Stimulated activated CD4-positive, alpha-beta T cell treated with anti-CD3 and anti-CD28 coated beads, Interleukin-1b, Interleukin-23, amount 100 ng/mL, for 1 hour (primary cell): ENCODE measurements at regions not wholly inside any gene's neighbourhood (a gene's known extent, or its start where the extent isn't known, plus 50 kb on each side); places are given as distances from the start of the nearest gene placed in this dataset.
"Not testable (repeated sequence)": the region's sequence is repeated elsewhere in the genome, so short reads cannot be mapped to it uniquely, and the experiment has no call there.

Experiments
- DNase-seq, 2 donors: peaks; one replicate each; pipeline ENCODE4 v3.0.0-alpha.2; 2020; ENCODE audit warnings: low read depth in 2 of 2

DNA sequence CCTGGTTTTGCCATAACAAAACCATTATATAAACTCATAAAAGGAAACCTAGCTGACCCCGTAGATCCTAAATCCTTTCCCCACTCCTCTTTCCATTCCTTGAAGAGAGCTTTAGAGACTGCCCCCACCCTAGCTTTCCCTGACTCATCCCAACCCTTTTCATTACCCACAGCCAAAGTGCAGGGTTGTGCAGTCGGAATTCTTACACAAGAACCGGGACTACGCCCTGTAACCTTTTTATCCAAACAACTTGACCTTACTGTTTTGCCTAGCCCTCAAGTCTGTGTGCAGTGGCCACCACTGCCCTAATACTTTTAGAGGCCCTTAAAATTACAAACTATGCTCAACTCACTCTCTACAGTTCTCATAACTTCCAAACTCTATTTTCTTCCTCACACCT is 116.0 kb upstream of the PTPN13 start:
- not testable (repeated sequence) for DNase-seq

GRCh38 chr4:86481440-86481839 is 112.7 kb upstream of the PTPN13 start:
- DNase-seq = no peak

GRCh38 chr4:86482306-86483172 is 111.6 kb upstream of the PTPN13 start:
- no peak for DNase-seq

- no peak for DNase-seq
These were observed 111.0 kb upstream of the PTPN13 start for GRCh38 chr4:86483173-86483490.

- DNase-seq = no peak
These were observed 110.3 kb upstream of the PTPN13 start for GRCh38 chr4:86483773-86484172.

- no peak for DNase-seq
These were observed 109.9 kb upstream of the PTPN13 start for GRCh38 chr4:86484241-86484640.

DNA sequence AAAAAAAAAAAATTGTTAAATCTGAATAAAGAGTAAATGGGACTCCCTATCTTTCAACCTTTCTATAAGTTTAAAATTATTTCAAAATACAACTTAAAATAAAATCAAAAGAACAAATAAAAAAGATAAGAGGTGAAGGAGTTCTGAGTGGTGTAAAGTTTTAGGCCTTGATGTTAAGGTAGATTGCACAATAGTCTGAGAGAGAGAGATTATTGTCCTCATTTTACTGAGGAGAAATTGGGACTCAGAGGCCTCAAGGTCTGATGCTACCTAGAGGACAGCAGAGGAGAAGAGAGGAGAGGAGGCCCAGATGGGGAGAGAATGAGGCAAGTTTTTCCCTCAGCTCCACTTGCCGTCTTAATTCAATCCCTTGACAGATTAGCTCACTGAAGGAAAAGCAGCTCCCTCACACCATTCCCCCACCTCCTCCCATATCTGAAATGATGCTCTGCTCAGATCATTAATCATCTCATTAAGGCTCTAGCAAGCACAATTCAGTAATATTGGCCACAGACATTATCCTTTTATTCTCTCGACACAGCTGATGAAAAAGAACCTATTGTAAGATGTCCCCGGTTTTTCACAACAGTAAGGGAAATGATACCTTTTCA is 106.3 kb upstream of the PTPN13 start:
- no peak for DNase-seq

- no peak for DNase-seq
These were observed 100.7 kb upstream of the PTPN13 start for GRCh38 chr4:86493460-86493859.

DNA sequence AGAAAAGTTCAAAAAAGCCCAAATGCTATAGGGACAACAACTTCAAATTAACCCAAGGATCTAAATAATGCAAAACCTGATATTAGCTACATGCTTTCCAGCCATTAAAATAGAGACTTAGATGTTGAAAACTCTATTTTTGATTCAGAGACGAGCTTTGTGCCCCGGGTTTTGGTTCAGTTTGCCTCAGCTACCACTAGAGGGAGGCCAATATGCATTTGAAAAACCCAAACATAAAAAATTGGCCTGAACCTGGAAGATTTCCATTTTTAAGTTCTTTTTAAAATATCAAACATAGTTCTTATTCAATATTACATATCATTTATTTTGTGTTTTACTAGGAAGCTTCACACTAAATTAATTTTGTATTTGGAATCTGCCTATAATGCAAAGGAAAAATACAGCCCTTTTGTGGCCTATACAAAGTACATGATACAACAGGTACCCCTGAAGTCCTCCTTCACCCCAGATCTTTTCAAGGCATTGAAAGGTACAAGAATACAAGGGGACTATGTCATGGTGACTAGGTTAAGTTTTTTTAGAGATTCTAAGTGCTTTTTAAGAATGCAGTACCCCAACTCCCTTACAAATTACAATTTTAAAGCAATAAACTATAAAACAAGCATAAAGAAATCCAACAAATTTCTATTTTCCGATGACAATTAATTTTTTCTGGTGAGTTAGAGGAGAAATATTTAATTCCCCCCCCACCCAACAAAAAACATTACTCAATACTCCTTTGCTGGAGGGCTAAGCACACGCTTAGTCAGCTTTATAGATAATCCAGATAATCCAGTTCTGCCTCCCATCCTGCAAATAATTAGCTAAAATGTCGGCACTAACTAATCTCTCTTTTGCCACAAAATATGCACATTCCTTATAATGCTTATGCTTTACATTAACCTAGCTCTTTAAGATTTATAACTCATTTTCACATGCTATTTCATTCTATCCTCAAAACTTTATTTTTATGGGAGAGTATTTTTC is 97.7 kb upstream of the PTPN13 start:
- peak in 1 of 2 donors; percentile 1 for DNase-seq

GRCh38 chr4:86497131-86497530 is 97.0 kb upstream of the PTPN13 start:
- no peak for DNase-seq

DNA sequence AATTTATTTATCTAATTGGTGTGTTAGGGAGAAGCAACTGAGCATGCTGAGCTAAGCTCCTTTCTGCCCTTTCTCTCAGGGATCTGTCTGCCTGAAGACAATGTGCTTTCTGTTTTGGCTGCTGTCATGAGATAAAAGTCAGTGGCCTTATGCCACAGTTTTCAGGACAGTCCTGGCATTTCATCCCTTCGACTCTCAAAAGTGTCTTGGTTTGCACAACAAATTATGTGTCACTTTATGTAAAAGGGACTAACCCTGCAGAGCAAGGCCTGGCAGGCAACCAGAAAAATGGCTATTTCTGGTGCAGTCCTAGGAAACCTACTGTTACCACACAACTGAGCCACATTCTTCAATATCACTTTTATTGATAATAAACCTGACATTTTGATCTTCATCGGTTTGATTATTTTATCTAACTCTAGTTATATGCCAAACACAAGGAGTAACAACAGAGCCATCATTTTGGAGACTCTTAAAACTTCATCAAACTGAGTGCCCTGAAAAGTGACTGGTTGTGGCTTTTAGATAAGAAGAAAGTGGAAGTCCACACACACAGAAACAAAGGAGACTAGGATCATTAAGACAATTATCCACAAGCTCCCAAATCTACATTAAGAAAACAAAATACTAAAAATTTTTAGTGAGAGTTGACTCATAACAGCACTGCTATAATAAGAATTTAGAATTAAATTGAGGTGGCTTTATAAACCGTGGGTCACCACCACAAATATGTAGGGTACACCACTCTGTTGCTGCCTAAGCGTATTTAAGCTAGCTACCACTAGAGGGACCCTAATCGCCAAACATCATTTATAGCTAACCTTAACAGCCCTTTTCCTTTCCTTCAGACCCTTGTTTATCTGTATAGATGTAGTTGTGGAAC is 95.9 kb upstream of the PTPN13 start:
- no peak for DNase-seq

- no peak for DNase-seq
These were observed 95.3 kb upstream of the PTPN13 start for GRCh38 chr4:86498863-86499166.

DNA sequence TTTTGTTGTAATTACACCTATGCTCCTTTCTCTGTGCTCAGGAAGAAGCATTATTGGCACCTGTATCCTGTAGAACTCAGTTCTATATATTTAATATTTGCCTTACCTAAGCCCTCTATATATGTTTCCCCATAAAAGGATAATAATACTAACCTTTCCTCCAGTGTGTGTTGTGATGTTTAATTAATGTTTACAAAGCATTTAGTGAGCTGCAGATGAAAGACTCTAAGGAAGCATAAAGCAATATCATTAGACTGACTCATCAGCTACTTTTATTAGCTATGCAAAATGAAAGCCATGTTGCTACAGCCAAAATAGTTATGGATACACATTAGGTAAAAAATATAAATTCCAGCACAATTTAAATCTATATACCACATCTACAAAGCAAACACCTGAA is 93.6 kb upstream of the PTPN13 start:
- DNase-seq = no peak

DNA sequence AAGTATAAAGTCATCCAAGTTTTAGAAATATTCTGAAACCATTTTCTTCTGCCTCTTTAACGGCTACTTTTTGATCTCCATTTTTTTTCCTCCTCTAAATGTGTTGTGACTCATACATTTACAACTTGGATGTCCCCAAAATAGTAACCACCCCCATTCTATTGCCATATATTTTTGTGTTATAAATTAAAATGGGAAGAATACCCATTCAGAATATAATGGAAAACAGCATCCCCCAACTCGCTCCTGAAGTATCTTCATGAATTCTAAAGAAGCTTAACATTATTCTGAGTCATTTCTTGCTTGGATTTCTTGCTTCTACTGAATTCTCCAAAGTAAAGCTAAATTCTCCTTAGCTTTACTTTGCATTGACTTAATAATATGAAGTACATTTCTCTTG is 92.0 kb upstream of the PTPN13 start:
- no peak for DNase-seq

- DNase-seq = no peak
These were observed 87.5 kb upstream of the PTPN13 start for GRCh38 chr4:86506591-86506990.

DNA sequence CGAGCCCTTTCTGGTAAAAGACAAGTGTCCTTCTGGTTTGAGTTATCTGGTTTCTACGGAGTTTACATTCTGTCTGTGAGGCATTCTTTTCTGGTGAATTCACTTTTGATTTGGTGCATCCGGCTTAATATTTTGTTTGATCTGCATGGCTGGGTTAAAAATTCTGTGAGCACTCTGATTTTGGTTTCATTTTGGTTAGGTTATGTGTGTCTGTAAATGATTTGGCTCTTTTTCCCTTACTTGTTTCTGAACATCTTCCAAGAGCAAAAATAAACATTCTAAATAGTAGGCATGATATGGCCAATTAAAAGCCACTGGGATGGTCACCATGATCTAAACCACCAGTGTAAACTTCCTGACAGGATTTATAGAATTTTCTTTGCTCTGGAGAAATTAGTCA is 85.7 kb upstream of the PTPN13 start:
- DNase-seq = no peak

DNA sequence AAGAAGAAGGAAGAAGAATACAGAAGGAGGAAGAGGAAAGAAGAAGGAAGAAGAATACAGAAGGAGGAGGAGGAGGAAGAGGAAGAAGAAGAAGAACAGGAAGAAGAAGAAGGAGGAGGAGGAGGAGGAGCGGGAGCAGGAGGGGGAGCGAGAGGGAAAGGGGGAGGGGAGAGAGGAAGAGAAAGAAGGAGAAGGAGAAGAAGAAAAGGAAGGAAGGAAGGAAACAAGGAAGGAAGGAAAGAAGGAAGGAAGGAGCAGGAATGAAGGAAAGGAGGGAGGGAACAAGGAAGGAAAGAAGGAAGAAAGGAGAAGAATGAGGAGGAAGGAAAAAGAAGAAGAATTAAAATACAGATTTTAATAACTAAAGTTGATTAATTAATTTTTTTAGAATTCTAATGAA is 82.5 kb upstream of the PTPN13 start:
- no peak for DNase-seq

DNA sequence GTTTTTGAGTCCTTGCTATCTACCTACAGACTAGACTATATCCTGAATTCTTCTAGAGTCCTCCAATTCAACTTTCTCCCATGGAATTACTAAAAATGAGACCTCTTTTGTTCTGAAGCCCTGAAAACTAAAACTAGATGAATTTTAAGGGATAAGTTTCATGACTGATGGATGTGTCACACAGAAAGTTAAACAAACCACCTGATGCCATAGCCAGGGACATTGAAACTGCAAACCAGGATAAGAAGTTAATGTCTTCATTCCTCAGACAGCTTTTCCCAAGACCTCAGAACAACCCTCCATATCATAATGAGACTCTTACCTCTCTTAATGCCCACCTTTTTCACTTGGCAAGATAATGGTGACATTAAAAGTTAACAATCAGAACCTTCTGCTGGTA is 81.5 kb upstream of the PTPN13 start:
- no peak for DNase-seq

- DNase-seq = not testable (repeated sequence)
These were observed 78.2 kb upstream of the PTPN13 start for GRCh38 chr4:86515963-86516362.

- no peak for DNase-seq
These were observed 72.6 kb upstream of the PTPN13 start for GRCh38 chr4:86521373-86521969.

DNA sequence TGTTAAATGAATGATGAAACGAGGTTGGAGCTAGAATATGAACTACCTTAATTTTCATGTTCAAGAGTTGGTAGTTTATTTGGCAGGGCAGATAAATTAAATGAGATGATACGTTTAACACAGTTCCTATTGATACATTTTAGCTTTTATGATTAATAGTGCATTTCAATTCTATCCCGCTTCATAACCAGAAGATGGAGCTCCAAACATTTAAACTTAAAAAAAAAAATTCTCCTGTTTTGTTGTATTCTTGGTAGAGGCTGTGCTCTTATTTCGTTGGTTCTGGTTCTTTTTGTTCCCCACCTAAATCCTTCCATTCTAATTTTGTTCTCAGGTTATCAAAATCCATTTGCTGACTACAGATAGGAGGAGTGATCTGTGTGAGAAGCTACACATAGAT is 71.8 kb upstream of the PTPN13 start:
- no peak for DNase-seq
